IPS-20b (cell line): ENCODE measurements at regions not wholly inside any gene's neighbourhood (a gene's known extent, or its start where the extent isn't known, plus 50 kb on each side); places are given as distances from the start of the nearest gene placed in this dataset.

ENCODE experiments used
- H3K27ac ChIP-seq: one replicate; pipeline ENCODE4 v1.5.1; 2013; ENCODE audit warnings: low read length
- H3K27me3 ChIP-seq: 2 replicates; pipeline ENCODE4 v1.6.1; 2013; ENCODE audit warnings: mild to moderate bottlenecking, low read length, inconsistent platforms; ENCODE audit not compliant: insufficient read depth
- H3K36me3 ChIP-seq: 2 replicates; pipeline ENCODE4 v1.6.1; 2013; ENCODE audit warnings: low read depth, mild to moderate bottlenecking, inconsistent platforms, low read length, moderate library complexity; ENCODE audit not compliant: insufficient read depth
- H3K4me1 ChIP-seq: 2 replicates; pipeline ENCODE4 v1.6.1; 2013; ENCODE audit warnings: mild to moderate bottlenecking, control low read depth, inconsistent platforms, low read length, moderate library complexity; ENCODE audit not compliant: insufficient read depth
- H3K4me3 ChIP-seq: 2 replicates; pipeline ENCODE4 v1.5.1; 2013; ENCODE audit warnings: mild to moderate bottlenecking, low read length, inconsistent platforms
- H3K9ac ChIP-seq: 2 replicates; pipeline ENCODE4 v1.6.1; 2013; ENCODE audit warnings: low read depth, mild to moderate bottlenecking, inconsistent platforms, low read length, moderate library complexity
- H3K9me3 ChIP-seq: 2 replicates; pipeline ENCODE4 v1.6.1; 2013; ENCODE audit warnings: mild to moderate bottlenecking, low read depth, low read length, inconsistent platforms; ENCODE audit not compliant: insufficient read depth

DNA sequence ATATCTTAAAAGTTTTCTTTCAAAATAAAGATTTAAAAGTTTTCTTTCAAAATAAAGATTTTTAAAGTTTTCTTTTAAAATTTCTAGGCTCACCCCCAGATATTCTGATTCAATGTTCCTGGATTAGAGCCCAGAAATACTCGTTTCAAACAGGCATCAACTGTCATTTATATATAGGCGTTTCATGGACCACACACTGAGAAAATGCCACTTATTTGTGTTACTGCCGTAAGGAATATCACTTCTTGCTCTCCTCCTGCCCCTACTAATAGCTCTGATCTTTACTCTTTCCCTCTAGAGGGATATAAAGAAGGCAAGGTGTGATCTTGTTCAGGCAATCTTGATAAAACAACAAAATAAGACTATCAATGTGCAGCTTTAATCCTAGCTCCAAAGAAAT is 1324.1 kb downstream of the CDH8 start:
- Histone ChIP-seq H3K36me3 (no peaks in the 10 kb centered on the region), H3K27ac (no peak overlapping the region), H3K4me3 (no peak overlapping the region), H3K27me3 (no peaks in the 10 kb centered on the region), H3K4me1 (no peaks in the 10 kb centered on the region), H3K9me3 (no peaks in the 10 kb centered on the region), H3K9ac (no peak overlapping the region)

DNA sequence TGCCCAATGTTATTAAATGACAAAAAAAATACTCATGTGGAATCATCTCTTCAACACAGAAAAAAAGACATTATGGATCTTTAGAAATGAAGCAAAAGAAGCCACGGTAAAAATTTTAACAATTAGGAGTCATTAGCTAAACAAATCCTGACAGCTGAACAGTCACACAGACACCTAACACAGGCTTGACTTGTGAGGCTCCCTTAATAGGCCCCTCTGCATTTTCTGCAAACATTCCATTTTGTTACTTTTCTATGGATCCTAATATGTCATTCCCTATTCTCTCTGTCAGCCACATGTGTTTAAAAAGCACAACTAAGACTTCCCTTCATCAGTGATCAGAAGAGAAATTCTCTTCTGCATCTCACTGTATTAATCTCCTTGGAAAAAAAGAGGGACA is 1331.5 kb downstream of the CDH8 start:
- Histone ChIP-seq H3K27ac (no peak overlapping the region), H3K4me1 (no peaks in the 10 kb centered on the region), H3K27me3 (no peaks in the 10 kb centered on the region), H3K9me3 (no peaks in the 10 kb centered on the region), H3K4me3 (no peak overlapping the region), H3K36me3 (no peaks in the 10 kb centered on the region), H3K9ac (no peak overlapping the region)

DNA sequence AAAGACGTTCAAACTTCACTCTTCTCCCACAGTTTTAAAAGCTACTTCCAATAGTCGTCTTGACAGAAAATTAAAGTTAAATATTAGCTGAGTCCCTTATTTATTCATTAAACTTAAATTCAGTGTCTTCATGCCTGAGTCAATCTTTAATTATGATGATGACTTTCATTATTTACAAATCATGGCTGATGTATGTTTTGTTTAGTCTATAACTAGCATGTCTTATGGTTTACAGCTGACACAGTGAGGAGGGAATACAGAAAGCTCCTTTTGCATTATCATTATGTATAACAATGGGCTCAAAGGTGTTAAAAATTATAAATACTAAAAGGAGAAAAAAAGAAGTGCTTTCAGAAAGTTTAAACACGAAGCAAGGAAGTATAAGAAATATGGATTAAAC is 1333.1 kb downstream of the CDH8 start:
- Histone ChIP-seq H3K9me3 (no peaks in the 10 kb centered on the region), H3K27ac (no peak overlapping the region), H3K9ac (no peak overlapping the region), H3K36me3 (no peaks in the 10 kb centered on the region), H3K4me1 (no peaks in the 10 kb centered on the region), H3K27me3 (no peaks in the 10 kb centered on the region), H3K4me3 (no peak overlapping the region)

DNA sequence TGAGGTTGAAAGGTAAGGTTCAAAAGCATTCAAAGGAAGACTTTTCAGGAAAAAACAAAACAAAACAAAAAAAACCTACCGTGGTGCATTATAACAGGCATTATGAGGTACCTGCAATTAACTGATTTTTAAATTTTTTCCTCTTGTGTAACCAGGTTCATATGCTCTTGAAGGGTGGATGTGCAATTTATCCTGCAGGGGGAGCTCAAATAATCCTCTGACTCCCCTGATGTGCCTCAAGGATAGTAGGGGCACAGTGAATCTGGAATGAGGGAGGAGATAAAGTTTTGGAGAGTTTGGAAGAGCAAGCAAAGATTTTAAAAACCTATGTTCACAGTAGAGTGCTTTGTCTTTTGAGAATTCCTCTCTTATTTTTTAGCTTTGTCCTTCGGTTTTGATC is 1349.4 kb downstream of the CDH8 start:
- Histone ChIP-seq H3K4me1 (no peaks in the 10 kb centered on the region), H3K27me3 (no peaks in the 10 kb centered on the region), H3K9ac (no peak overlapping the region), H3K4me3 (no peak overlapping the region), H3K36me3 (no peaks in the 10 kb centered on the region), H3K9me3 (no peaks in the 10 kb centered on the region), H3K27ac (no peak overlapping the region)

DNA sequence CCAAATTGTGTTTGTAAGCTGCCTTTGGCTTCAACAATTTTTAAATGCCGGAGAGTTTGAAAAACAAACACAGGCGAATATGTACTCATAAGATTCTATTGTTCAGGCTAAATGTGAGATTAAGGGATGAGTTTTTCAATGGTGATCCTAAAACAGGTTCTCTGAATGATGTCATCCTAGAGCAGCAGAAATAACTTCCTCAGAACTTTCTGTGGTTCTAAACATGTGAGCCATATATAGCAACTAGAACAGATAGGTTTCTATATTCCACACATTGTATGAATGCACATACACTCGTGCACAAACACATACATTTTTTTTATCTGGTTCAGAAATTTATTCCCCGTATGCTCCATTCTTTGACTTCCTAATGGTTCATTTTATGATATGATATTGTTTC is 1352.2 kb downstream of the CDH8 start:
- Histone ChIP-seq H3K27ac (no peak overlapping the region), H3K9me3 (no peaks in the 10 kb centered on the region), H3K36me3 (no peaks in the 10 kb centered on the region), H3K9ac (no peak overlapping the region), H3K4me3 (no peak overlapping the region), H3K4me1 (peaks cover 5% of the 10 kb centered on the region; the same call in 1 of the 2 replicates), H3K27me3 (no peaks in the 10 kb centered on the region)

DNA sequence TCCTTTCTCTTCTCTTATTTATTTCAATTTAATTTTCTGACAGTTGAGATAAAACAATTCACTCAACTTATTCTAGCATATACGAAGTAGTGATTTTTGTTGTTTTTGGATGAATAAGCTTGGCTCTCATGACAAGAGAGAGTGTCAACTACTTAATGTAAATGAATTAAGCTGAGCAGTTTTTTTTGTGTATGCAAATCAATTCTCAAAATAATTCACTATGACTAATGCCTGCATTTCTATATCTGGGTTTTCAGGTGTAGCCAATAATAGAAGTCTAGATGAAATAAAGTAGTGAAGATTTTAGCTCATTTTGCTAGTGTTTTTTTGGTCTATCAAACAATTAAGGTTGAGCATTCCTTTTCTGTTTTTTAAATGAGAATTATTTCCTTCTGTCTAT is 1354.0 kb downstream of the CDH8 start:
- no peaks in the 10 kb centered on the region for H3K27me3 ChIP-seq
- H3K9me3 ChIP-seq, result no peaks in the 10 kb centered on the region
- no peaks in the 10 kb centered on the region for H3K36me3 ChIP-seq
- H3K27ac ChIP-seq, result no peak overlapping the region
- H3K4me3 ChIP-seq, result no peak overlapping the region
- H3K4me1 ChIP-seq, result peaks cover 5% of the 10 kb centered on the region; the same call in 1 of the 2 replicates
- no peak overlapping the region for H3K9ac ChIP-seq

DNA sequence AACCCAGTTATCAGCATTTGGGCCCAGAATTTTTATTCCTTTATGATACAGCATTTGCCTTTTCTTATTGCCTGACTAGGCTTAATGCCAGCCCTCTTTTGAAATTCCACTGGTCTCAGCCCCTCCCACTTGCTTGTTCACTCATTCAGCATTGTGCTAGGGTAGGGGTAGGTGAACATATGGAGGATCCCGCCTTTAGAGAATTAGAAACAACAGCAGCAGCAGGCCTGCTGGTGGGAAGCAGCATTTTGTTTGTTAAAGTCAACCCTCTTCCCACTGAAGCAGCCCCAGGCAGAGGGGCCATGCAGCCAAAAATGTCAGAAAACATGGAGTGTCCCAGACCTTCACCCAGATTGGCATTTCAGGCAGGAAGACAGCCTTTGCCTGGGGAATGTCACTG is 1355.2 kb downstream of the CDH8 start:
- Histone ChIP-seq H3K4me3 (no peak overlapping the region), H3K9ac (no peak overlapping the region), H3K36me3 (no peaks in the 10 kb centered on the region), H3K9me3 (no peaks in the 10 kb centered on the region), H3K4me1 (peaks cover 5% of the 10 kb centered on the region; the same call in 1 of the 2 replicates), H3K27me3 (no peaks in the 10 kb centered on the region), H3K27ac (no peak overlapping the region)

DNA sequence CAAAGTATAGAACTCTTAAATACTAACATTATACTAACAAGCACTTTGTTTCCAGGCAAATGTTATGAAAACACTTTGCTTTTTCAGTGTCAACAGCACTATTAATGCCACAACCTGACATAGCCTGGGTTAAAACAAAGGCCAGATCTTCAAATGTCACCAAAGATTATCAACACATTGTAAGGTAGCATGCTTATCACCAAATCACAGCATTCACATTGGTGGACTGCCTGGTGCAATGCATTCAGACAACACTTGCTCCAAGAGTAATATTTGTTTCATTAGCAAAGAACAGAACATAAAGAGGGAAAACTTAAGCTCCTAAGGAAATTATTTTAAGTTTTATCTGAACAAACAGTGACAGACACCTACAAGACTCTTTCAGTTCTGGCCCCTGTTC is 1361.2 kb downstream of the CDH8 start:
- Histone ChIP-seq H3K27me3 (no peaks in the 10 kb centered on the region), H3K27ac (no peak overlapping the region), H3K9ac (no peak overlapping the region), H3K4me1 (no peaks in the 10 kb centered on the region), H3K4me3 (no peak overlapping the region), H3K36me3 (no peaks in the 10 kb centered on the region), H3K9me3 (no peaks in the 10 kb centered on the region)

DNA sequence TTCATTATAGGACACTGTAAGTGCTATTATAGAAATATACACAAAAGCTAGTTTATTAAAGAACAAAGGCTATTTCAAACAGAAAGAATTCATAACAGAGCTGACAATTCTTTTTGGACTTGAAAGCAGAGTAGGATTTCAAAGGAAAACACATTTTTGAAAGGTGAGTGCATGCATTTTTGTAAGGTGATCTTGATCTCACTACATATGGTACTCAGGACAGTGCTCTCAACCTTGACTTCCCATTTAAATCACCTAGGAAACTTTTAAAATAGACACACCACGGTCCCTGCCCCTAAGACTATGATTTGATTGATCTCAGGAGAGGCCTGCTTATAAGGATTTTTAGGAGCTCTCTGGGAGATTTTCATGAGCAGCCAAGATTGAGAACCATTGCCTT is 1362.0 kb downstream of the CDH8 start:
- no peak overlapping the region for H3K4me3 ChIP-seq
- no peaks in the 10 kb centered on the region for H3K9me3 ChIP-seq
- no peaks in the 10 kb centered on the region for H3K4me1 ChIP-seq
- no peaks in the 10 kb centered on the region for H3K27me3 ChIP-seq
- H3K9ac ChIP-seq, result no peak overlapping the region
- H3K36me3 ChIP-seq, result no peaks in the 10 kb centered on the region
- no peak overlapping the region for H3K27ac ChIP-seq

DNA sequence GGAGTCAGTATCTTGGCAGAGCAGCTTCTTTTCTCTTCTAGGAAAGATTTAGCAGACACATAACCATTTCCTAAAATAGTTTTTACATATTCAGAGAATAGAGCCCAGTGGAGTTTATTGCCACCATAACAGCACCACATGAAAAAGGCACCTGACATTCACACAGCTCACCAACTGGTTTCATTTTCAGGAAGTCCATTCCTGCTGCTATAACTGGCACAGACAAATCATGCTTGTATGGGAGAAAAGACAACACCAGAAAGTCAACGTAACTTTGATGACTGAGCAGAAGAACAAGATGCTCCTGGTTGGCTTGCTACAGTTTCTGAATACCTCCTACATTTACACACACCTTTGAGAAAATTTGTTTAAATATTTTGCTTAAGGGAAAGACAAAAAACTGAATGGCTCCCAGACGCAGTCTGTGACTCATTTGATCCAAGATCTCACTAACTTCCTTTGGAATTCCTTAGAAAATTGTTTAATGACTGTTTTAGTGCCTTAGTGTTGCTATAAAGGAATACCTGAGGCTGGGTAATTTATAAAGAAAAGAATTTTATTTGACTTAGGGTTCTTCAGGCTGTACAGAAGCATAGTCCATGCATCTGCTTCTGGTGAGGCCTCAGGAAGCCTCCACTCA is 1380.6 kb downstream of the CDH8 start:
- Histone ChIP-seq H3K4me3 (no peak overlapping the region), H3K36me3 (no peaks in the 10 kb centered on the region), H3K27ac (no peak overlapping the region), H3K27me3 (no peaks in the 10 kb centered on the region), H3K9me3 (no peaks in the 10 kb centered on the region), H3K9ac (no peak overlapping the region), H3K4me1 (no peaks in the 10 kb centered on the region)

DNA sequence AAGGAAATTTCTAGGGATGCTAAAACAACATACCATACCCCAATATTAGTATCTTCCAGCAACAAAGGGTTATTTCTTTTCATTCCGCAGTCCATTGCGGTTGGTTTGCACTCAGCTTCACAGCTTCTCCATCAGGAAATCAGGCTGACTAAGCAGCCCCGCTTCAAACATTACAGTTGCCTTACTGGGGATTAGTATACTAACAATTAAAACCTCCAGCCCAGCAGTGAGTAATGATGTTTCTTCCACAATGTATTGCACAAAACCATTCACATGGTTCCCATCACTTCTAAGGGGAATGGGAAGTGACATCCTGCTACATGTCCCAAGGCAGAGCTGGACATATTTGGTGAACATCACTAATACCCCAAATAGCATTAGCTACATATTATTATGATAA is 1384.9 kb downstream of the CDH8 start:
- Histone ChIP-seq H3K4me1 (no peaks in the 10 kb centered on the region), H3K27me3 (no peaks in the 10 kb centered on the region), H3K4me3 (no peak overlapping the region), H3K36me3 (no peaks in the 10 kb centered on the region), H3K27ac (no peak overlapping the region), H3K9ac (no peak overlapping the region), H3K9me3 (no peaks in the 10 kb centered on the region)

DNA sequence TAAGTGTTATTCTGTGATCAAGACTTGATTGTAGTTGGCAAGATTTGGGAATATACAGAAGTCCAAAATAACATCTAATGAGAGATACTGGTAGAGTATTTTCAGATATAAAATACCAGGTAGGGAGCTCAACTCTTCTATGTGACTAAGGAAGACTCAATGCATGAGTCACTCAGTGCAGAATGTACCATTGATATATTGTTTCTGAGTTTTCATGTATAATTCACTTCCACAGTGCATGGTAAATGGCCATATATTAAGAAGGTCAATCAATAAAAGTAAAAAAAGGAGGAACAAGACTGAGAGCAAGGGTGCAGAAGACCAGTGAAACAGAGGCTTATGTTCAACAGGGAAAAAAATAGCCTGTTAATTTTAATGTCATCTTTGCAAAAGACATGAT is 1387.9 kb downstream of the CDH8 start:
- H3K9ac ChIP-seq, result no peak overlapping the region
- no peaks in the 10 kb centered on the region for H3K36me3 ChIP-seq
- H3K9me3 ChIP-seq, result no peaks in the 10 kb centered on the region
- no peaks in the 10 kb centered on the region; the same call in 1 of the 2 replicates for H3K4me1 ChIP-seq
- H3K27ac ChIP-seq, result no peak overlapping the region
- no peak overlapping the region for H3K4me3 ChIP-seq
- H3K27me3 ChIP-seq, result no peaks in the 10 kb centered on the region
